Adrenal gland (tissue), 9 donors: ENCODE measurements at regions not wholly inside any gene's neighbourhood (a gene's known extent, or its start where the extent isn't known, plus 50 kb on each side); places are given as distances from the start of the nearest gene placed in this dataset.
A peak's percentile ranks its signal among the peaks of the same experiment; 100 is the strongest.

ENCODE experiments used
- DNase-seq, 7 donors: peaks; one replicate each; pipeline ENCODE4 v3.0.0-alpha.2; 2019 to 2020
- H3K27ac ChIP-seq, 5 donors: fragments of 200-600 bp; sonication (generic) in 4 of 5; 1 replicate in 3 of 5; 2 replicates in 2 of 5; pipeline versions ENCODE4 v1.5.1 to v1.8.0; 2016 to 2020; ENCODE audit warnings: mild to moderate bottlenecking in 1 of 5
- H3K27me3 ChIP-seq: fragments of 200-600 bp; 2 replicates; pipeline ENCODE4 v1.8.0; 2021
- H3K36me3 ChIP-seq, 2 donors: fragments of 200-600 bp; replicated peaks in 1 of 2; 1 replicate in 1 of 2; 2 replicates in 1 of 2; pipeline versions ENCODE4 v1.5.1 to v1.8.0; 2018 to 2022
- H3K4me1 ChIP-seq, 2 donors: fragments of 200-600 bp; replicated peaks in 1 of 2; 1 replicate in 1 of 2; 2 replicates in 1 of 2; pipeline versions ENCODE4 v1.5.1 to v1.8.0; 2018 to 2021
- H3K4me3 ChIP-seq, 4 donors: fragments of 200-600 bp; sonication (generic) in 3 of 4; one replicate each; pipeline ENCODE4 v1.5.1; 2016 to 2018
- H3K9me3 ChIP-seq, 3 donors: fragments of 200-600 bp; sonication (generic) in 1 of 3; replicated peaks in 1 of 3; 1 replicate in 2 of 3; 2 replicates in 1 of 3; pipeline versions ENCODE4 v1.5.1 to v1.8.0; 2016 to 2021
- CTCF ChIP-seq, 6 experiments: fragments of 450-650 bp in 4 of 6; fragments of 200-600 bp in 2 of 6; sonication (generic) in 1 of 6; IDR thresholded peaks; 1 replicate in 5 of 6; 2 replicates in 1 of 6; pipeline versions ENCODE4 v1.5.1 to v1.8.0; 2016 to 2021; ENCODE audit warnings: antibody characterized with exemption in 6 of 6, mild to moderate bottlenecking in 2 of 6, moderate library complexity in 1 of 6
- POLR2A ChIP-seq, 2 donors: fragments of 450-650 bp; IDR thresholded peaks; one replicate each; pipeline ENCODE4 v1.6.1; 2017; ENCODE audit warnings: antibody characterized with exemption in 2 of 2, mild to moderate bottlenecking in 2 of 2, moderate library complexity in 1 of 2
- WGBS, 4 donors: extraction: QIAGEN DNeasy Blood & Tissue Kit in 2 of 4; methylation state at CpG; one replicate each; pipeline versions ENCODE4 v1.1.5 to v1.1.7; 2013 to 2017; 5-methylcytosine and 5-hydroxymethylcytosine counted together
- intact Hi-C, 2 donors: fragments of 100-400 bp; cut with DNase I; formaldehyde crosslinking; loops; one replicate each; pipeline versions ENCODE4 v1.14.1 to v1.15.0; 2022 to 2023
- donor health status: healthy with polysubstance abuse.
- donor health status: Bipolar disorder and iron deficiency.
- donor health status: DM: yes; HTN: yes; CAD: no.
- donor health status: DM: no; HTN: no; CAD: no.
- donor health status: DM: no; HTN: no; CAD: no.

- 83 to 91% (median 87%) methylated on average over 8 of the region's 8 CpGs for WGBS, 4 donors
- intact Hi-C loops: no loop called here
- Histone ChIP-seq H3K4me3 (no peak overlapping the region), H3K9me3 (no peaks in the 10 kb centered on the region), H3K4me1 (no peaks in the 10 kb centered on the region), H3K27me3 (no peaks in the 10 kb centered on the region), H3K36me3 (no peaks in the 10 kb centered on the region), H3K27ac (peak overlapping the region in 1 of 5 donors; percentile 40)
- TF ChIP-seq POLR2A (IDR thresholded peaks at IDR 0.05) (no peak), CTCF (IDR thresholded peaks at IDR 0.05) (no peak)
- DNase-seq: no peak
These were observed 217.3 kb upstream of the HS6ST1 start for GRCh38 chr2:128535953-128536352.

- intact Hi-C loops: no loop called here
- peak in 6 of 7 donors; percentile 54 to 76 (median 62) for DNase-seq
- no peaks in the 10 kb centered on the region for H3K36me3 ChIP-seq
- no peaks in the 10 kb centered on the region for H3K4me1 ChIP-seq
- no peak overlapping the region for H3K4me3 ChIP-seq
- H3K9me3 ChIP-seq: no peaks in the 10 kb centered on the region
- no peak for TF ChIP-seq CTCF (IDR thresholded peaks at IDR 0.05)
- H3K27ac ChIP-seq: peak overlapping the region in 2 of 5 donors; percentile 10 to 23
- WGBS, 4 donors: 71 to 73% (median 72%) methylated on average over 14 of the region's 14 CpGs
- H3K27me3 ChIP-seq: no peaks in the 10 kb centered on the region
These were observed 218.4 kb upstream of the HS6ST1 start for GRCh38 chr2:128536925-128537620.

- Histone ChIP-seq H3K36me3 (no peaks in the 10 kb centered on the region), H3K27me3 (no peaks in the 10 kb centered on the region), H3K27ac (peak overlapping the region in 1 of 5 donors; percentile 23), H3K4me1 (no peaks in the 10 kb centered on the region), H3K9me3 (no peaks in the 10 kb centered on the region), H3K4me3 (no peak overlapping the region)
- no peak for TF ChIP-seq POLR2A (IDR thresholded peaks at IDR 0.05)
- no peak for TF ChIP-seq CTCF (IDR thresholded peaks at IDR 0.05)
- intact Hi-C loops: no loop called here
- no peak for DNase-seq
These were observed 219.0 kb upstream of the HS6ST1 start for GRCh38 chr2:128537646-128538045.

- Histone ChIP-seq H3K9me3 (no peaks in the 10 kb centered on the region), H3K36me3 (no peaks in the 10 kb centered on the region), H3K4me3 (no peak overlapping the region), H3K27ac (no peak overlapping the region), H3K27me3 (no peaks in the 10 kb centered on the region), H3K4me1 (no peaks in the 10 kb centered on the region)
- intact Hi-C loops: no loop called here
- WGBS, 4 donors: 88 to 100% (median 95%) methylated on average over 2 of the region's 2 CpGs
- TF ChIP-seq POLR2A (IDR thresholded peaks at IDR 0.05) (no peak), CTCF (IDR thresholded peaks at IDR 0.05) (no peak)
- DNase-seq: no peak
These were observed 219.7 kb upstream of the HS6ST1 start for GRCh38 chr2:128538396-128538795.
